GM10248 (cell line): ENCODE measurements at regions not wholly inside any gene's neighbourhood (a gene's known extent, or its start where the extent isn't known, plus 50 kb on each side); places are given as distances from the start of the nearest gene placed in this dataset.
"Not testable (repeated sequence)": the region's sequence is repeated elsewhere in the genome, so short reads cannot be mapped to it uniquely, and the experiment has no call there.

Experiments used
- CTCF ChIA-PET: fragments of 300-600 bp; sonication (Branson Sonifier 250); formaldehyde crosslinking; extraction: SDS; loops from one replicate; lab custom pipeline; 2021; ENCODE audit warnings: antibody characterized with exemption; lab: Yijun Ruan, JAX
- POLR2A ChIA-PET: fragments of 350-650 bp; sonication (Branson Sonifier 250); formaldehyde crosslinking; extraction: SDS; loops from one replicate; lab custom pipeline; 2020; ENCODE audit warnings: antibody characterized with exemption; lab: Yijun Ruan, JAX
- DNase-seq: peaks from one replicate; pipeline ENCODE4 v3.0.0; 2012; ENCODE audit errors: extremely low spot score
- CTCF ChIP-seq: IDR thresholded peaks from 2 replicates; pipeline ENCODE4 v1.5.1; 2012; ENCODE audit warnings: mild to moderate bottlenecking, low read depth; ENCODE audit errors: extremely low read depth, missing control alignments, control extremely low read depth

- no peak for TF ChIP-seq CTCF
- peak; percentile 48 for DNase-seq
- ChIA-PET POLR2A (no interaction called here), CTCF (no interaction called here)
Observed at GRCh38 chr1:116288201-116288598, 84.8 kb upstream of the ATP1A1 start.

GRCh38 chr1:116289193-116289592 is 83.9 kb upstream of the ATP1A1 start:
- POLR2A ChIA-PET: no interaction called here
- DNase-seq: no peak
- CTCF ChIA-PET: no interaction called here
- TF ChIP-seq CTCF: no peak

GRCh38 chr1:116290085-116290705 is 82.8 kb upstream of the ATP1A1 start:
- DNase-seq: no peak
- POLR2A ChIA-PET: no interaction called here
- CTCF ChIA-PET: interaction anchor here (0.9 to 1.0 kb wide), 2 partner anchors 20 to 25 kb away, joined by 3 read pairs; no protein-coding TSS in a partner anchor
- TF ChIP-seq CTCF: no peak

GRCh38 chr1:116291024-116291423 is 82.0 kb upstream of the ATP1A1 start:
- DNase-seq: no peak
- no peak for TF ChIP-seq CTCF
- ChIA-PET POLR2A (no interaction called here), CTCF (no interaction called here)

- TF ChIP-seq CTCF: no peak
- no peak for DNase-seq
- POLR2A ChIA-PET: no interaction called here
- CTCF ChIA-PET: interaction anchor here (1.8 kb wide), 1 partner anchor 192 kb away, joined by 4 read pairs; no protein-coding TSS in a partner anchor
Observed at GRCh38 chr1:116292929-116293725, 79.9 kb upstream of the ATP1A1 start.

GRCh38 chr1:116297495-116298212 is 75.4 kb upstream of the ATP1A1 start:
- ChIA-PET POLR2A (no interaction called here), CTCF (no interaction called here)
- no peak for DNase-seq
- no peak for TF ChIP-seq CTCF

GRCh38 chr1:116298213-116298579 is 74.8 kb upstream of the ATP1A1 start:
- CTCF ChIA-PET, DNase-seq, POLR2A ChIA-PET: not testable (repeated sequence)
